Heart left ventricle (tissue), 16 donors: ENCODE measurements at regions not wholly inside any gene's neighbourhood (a gene's known extent, or its start where the extent isn't known, plus 50 kb on each side); places are given as distances from the start of the nearest gene placed in this dataset.

ENCODE experiments used
- ATAC-seq, 4 donors: fragments of 200-7000 bp; cut with Tn5 transposase; one replicate each; pipeline ENCODE4 v1.9.1; 2020 to 2022; ENCODE audit warnings: moderate library complexity in 4 of 4, mild to moderate bottlenecking in 3 of 4, moderate number of reproducible peaks in 1 of 4
- DNase-seq, 5 donors: peaks; one replicate each; pipeline ENCODE4 v3.0.0-alpha.2; 2020
- H3K27ac ChIP-seq, 12 donors: fragments of 200-600 bp; sonication (generic) in 4 of 12; one replicate each; pipeline versions ENCODE4 v1.5.0 to v1.8.0; 2016 to 2022; ENCODE audit warnings: mild to moderate bottlenecking in 2 of 12
- H3K27me3 ChIP-seq, 9 donors: fragments of 200-600 bp; sonication (generic) in 2 of 9; one replicate each; pipeline versions ENCODE4 v1.5.1 to v1.8.0; 2016 to 2022; ENCODE audit warnings: mild to moderate bottlenecking in 3 of 9
- H3K36me3 ChIP-seq, 9 donors: fragments of 200-600 bp; sonication (generic) in 2 of 9; one replicate each; pipeline versions ENCODE4 v1.5.0 to v1.8.0; 2018 to 2022; ENCODE audit warnings: mild to moderate bottlenecking in 2 of 9
- H3K4me1 ChIP-seq, 12 donors: fragments of 200-600 bp; sonication (generic) in 4 of 12; one replicate each; pipeline versions ENCODE4 v1.5.0 to v1.8.0; 2016 to 2022; ENCODE audit warnings: mild to moderate bottlenecking in 3 of 12
- H3K4me3 ChIP-seq, 12 donors: fragments of 200-600 bp; sonication (generic) in 4 of 12; one replicate each; pipeline versions ENCODE4 v1.5.0 to v1.8.0; 2017 to 2022; ENCODE audit warnings: mild to moderate bottlenecking in 9 of 12, moderate library complexity in 4 of 12
- H3K9me3 ChIP-seq, 12 donors: fragments of 200-600 bp; sonication (generic) in 4 of 12; one replicate each; pipeline versions ENCODE4 v1.5.0 to v1.8.0; 2016 to 2022; ENCODE audit warnings: mild to moderate bottlenecking in 1 of 12
- CTCF ChIP-seq, 12 donors: fragments of 200-600 bp; sonication (generic) in 4 of 12; IDR thresholded peaks; one replicate each; pipeline versions ENCODE4 v1.5.0 to v1.8.0; 2018 to 2022; ENCODE audit warnings: antibody characterized with exemption in 12 of 12, mild to moderate bottlenecking in 5 of 12
- POLR2A ChIP-seq, 2 donors: fragments of 450-650 bp; IDR thresholded peaks; one replicate each; pipeline ENCODE4 v1.6.1; 2017; ENCODE audit warnings: antibody characterized with exemption in 2 of 2, mild to moderate bottlenecking in 2 of 2, moderate library complexity in 2 of 2
- WGBS, 4 donors: extraction: QIAGEN DNeasy Blood & Tissue Kit in 2 of 4; methylation state at CpG; one replicate each; pipeline versions ENCODE4 v1.1.5 to v1.1.7; 2013 to 2018; 5-methylcytosine and 5-hydroxymethylcytosine counted together
- intact Hi-C, 10 donors: fragments of 100-400 bp; cut with DNase I; formaldehyde crosslinking; loops; one replicate each; pipeline versions ENCODE4 v1.11.1 to v1.14.2; 2022
- donor health status: ischemic (EF 13 %, LVEDD 7.1; RV severe dilation, severe dysfunction).
- donor health status: healthy with polysubstance abuse.
- donor health status: DM: no; HTN: yes; CAD: no.
- donor health status: DM: no; HTN: no; CAD: no.
- donor health status: ischemic (EF 25% LVEDD 6.9; RV normal size, moderate dysfunction).
- donor health status: ischemic (EF 25% LVEDD 5.7; RV mildly dilated, moderate dysfunction).
- donor health status: healthy.
- donor health status: DM: yes; HTN: yes; CAD: no.
- donor health status: ischemic (EF 35%, LVEDD 5.7; RV mildly dilated, moderate dysfunction).
- donor health status: nonischemic (EF 11% LVEDD 7.7; RV severe dilation, severe dysfunction).
- donor health status: DM: yes; HTN: yes; CAD: no.
- donor health status: PGD.
- donor health status: ischemic (EF 29% LVEDD 5.4; RV normal size, mild dysfunction).
- donor health status: nonischemic (EF 23%, LVEDD 6.1; RV moderate dilation, normal function).

GRCh38 chr5:174221946-174222345 is 176.4 kb downstream of the NSG2 start:
- DNase-seq, result no peak
- intact Hi-C loops, result no loop called here
- 81 to 87% (median 82%) methylated on average over 4 of the region's 4 CpGs for WGBS, 4 donors
- peaks cover 0 to 14% (median 5%) of the 10 kb centered on the region in 12 donors for H3K9me3 ChIP-seq
- ATAC-seq, result no peak
- no peak overlapping the region for H3K27ac ChIP-seq
- peaks cover 0 to 10% (median 0%) of the 10 kb centered on the region in 9 donors for H3K27me3 ChIP-seq
- H3K4me3 ChIP-seq, result no peak overlapping the region
- no peaks in the 10 kb centered on the region for H3K36me3 ChIP-seq
- H3K4me1 ChIP-seq, result no peaks in the 10 kb centered on the region
- TF ChIP-seq CTCF (IDR thresholded peaks at IDR 0.05) (no peak), POLR2A (IDR thresholded peaks at IDR 0.05) (no peak)

GRCh38 chr5:174222891-174223290 is 177.4 kb downstream of the NSG2 start:
- intact Hi-C loops, result no loop called here
- TF ChIP-seq CTCF (IDR thresholded peaks at IDR 0.05) (no peak), POLR2A (IDR thresholded peaks at IDR 0.05) (no peak)
- Histone ChIP-seq H3K9me3 (peaks cover 0 to 9% (median 1%) of the 10 kb centered on the region in 12 donors), H3K27ac (no peak overlapping the region), H3K4me3 (no peak overlapping the region), H3K36me3 (no peaks in the 10 kb centered on the region), H3K27me3 (peaks cover 0 to 10% (median 0%) of the 10 kb centered on the region in 9 donors), H3K4me1 (no peaks in the 10 kb centered on the region)
- DNase-seq (no peak), ATAC-seq (no peak)
- WGBS, 4 donors, result 71 to 87% (median 81%) methylated on average over 3 to 5 of the region's 5 CpGs

GRCh38 chr5:174223355-174223754 is 177.8 kb downstream of the NSG2 start:
- intact Hi-C loops, result no loop called here
- Histone ChIP-seq H3K27me3 (peaks cover 0 to 10% (median 0%) of the 10 kb centered on the region in 9 donors), H3K4me3 (no peak overlapping the region), H3K9me3 (peaks cover 0 to 4% (median 0%) of the 10 kb centered on the region in 12 donors), H3K36me3 (no peaks in the 10 kb centered on the region), H3K4me1 (no peaks in the 10 kb centered on the region), H3K27ac (no peak overlapping the region)
- 12 to 23% (median 20%) methylated on average over 10 to 12 of the region's 12 CpGs for WGBS, 4 donors
- TF ChIP-seq POLR2A (IDR thresholded peaks at IDR 0.05) (no peak), CTCF (IDR thresholded peaks at IDR 0.05) (no peak)
- DNase-seq, result no peak
- no peak for ATAC-seq

- WGBS, 4 donors, result 54 to 100% (median 96%) methylated on average over 1 of the region's 1 CpG
- no peak for ATAC-seq
Observed at GRCh38 chr5:174229068-174229467, 183.6 kb downstream of the NSG2 start.

More at GRCh38 chr5:174229068-174229467, 183.6 kb downstream of the NSG2 start:
- Histone ChIP-seq H3K4me3 (no peak overlapping the region), H3K27ac (peak overlapping the region in 1 of 12 donors; percentile 7), H3K27me3 (no peaks in the 10 kb centered on the region), H3K36me3 (no peaks in the 10 kb centered on the region), H3K4me1 (peaks cover 0 to 19% (median 0%) of the 10 kb centered on the region in 12 donors), H3K9me3 (no peaks in the 10 kb centered on the region)
- intact Hi-C loops, result no loop called here
- TF ChIP-seq POLR2A (IDR thresholded peaks at IDR 0.05) (no peak), CTCF (IDR thresholded peaks at IDR 0.05) (no peak)
- DNase-seq, result no peak
